Epithelial cell of esophagus (primary cell): ENCODE measurements at regions not wholly inside any gene's neighbourhood (a gene's known extent, or its start where the extent isn't known, plus 50 kb on each side); places are given as distances from the start of the nearest gene placed in this dataset.
A peak's percentile ranks its signal among the peaks of the same experiment; 100 is the strongest.

Experiments used
- DNase-seq: peaks from one replicate; pipeline ENCODE4 v3.0.0; 2010; ENCODE audit warnings: low read depth
- H3K4me3 ChIP-seq: 2 replicates; pipeline ENCODE4 v1.5.1; 2011; ENCODE audit warnings: mild to moderate bottlenecking, low read length, control low read depth
- TF ChIP-seq, protein P1 (sequence below): IDR thresholded peaks from 2 replicates; pipeline ENCODE4 v1.5.1; 2011; ENCODE audit warnings: low read depth, mild to moderate bottlenecking, low read length, control low read depth, inconsistent platforms; ENCODE audit not compliant: insufficient read depth; ENCODE audit errors: missing control alignments

DNA sequence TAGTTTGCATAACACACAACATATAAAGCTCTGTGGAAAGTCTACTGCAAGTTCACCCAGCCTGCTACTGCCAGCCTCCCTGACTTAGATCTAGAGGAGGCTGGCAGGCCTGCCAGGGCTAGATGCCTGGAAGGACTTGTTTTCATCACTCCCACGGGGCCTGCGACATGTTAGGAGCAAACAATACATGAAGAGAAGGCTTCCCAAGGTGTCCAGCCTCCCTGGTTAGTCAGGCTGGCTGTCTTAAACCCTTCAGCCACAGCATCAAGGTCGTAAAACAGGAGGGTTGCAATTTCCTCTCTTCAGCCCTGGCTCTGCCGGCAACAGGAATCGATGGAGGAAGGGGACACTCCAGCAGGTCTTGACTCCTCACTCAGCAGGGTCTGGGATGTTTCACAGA is 104.5 kb downstream of the NGF start:
- TF ChIP-seq, protein P1, sequence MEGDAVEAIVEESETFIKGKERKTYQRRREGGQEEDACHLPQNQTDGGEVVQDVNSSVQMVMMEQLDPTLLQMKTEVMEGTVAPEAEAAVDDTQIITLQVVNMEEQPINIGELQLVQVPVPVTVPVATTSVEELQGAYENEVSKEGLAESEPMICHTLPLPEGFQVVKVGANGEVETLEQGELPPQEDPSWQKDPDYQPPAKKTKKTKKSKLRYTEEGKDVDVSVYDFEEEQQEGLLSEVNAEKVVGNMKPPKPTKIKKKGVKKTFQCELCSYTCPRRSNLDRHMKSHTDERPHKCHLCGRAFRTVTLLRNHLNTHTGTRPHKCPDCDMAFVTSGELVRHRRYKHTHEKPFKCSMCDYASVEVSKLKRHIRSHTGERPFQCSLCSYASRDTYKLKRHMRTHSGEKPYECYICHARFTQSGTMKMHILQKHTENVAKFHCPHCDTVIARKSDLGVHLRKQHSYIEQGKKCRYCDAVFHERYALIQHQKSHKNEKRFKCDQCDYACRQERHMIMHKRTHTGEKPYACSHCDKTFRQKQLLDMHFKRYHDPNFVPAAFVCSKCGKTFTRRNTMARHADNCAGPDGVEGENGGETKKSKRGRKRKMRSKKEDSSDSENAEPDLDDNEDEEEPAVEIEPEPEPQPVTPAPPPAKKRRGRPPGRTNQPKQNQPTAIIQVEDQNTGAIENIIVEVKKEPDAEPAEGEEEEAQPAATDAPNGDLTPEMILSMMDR, result no peak

DNA sequence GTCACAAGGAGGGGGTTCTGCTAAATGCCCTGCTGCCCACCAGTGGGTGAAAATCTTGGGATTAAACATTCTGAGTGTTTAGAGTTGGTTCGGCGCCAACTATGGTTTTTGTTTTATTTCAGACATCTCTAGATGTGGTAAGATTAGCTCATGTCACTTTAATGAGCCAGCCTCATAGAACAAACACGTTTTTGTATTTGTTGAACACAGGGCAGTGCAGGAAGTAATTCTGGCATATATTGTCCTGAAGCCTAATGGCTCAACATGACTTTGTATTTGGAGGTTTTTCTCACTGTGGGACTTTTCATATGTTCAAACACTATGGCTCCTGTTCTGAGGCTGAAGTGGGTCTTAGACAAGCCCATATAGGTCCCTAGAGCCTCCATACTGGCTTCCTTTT is 107.8 kb downstream of the NGF start:
- TF ChIP-seq, protein P1, result no peak
- no peak for DNase-seq

More for the DNA sequence above, 104.5 kb downstream of the NGF start:
- no peak overlapping the region for H3K4me3 ChIP-seq
- no peak for DNase-seq

DNA sequence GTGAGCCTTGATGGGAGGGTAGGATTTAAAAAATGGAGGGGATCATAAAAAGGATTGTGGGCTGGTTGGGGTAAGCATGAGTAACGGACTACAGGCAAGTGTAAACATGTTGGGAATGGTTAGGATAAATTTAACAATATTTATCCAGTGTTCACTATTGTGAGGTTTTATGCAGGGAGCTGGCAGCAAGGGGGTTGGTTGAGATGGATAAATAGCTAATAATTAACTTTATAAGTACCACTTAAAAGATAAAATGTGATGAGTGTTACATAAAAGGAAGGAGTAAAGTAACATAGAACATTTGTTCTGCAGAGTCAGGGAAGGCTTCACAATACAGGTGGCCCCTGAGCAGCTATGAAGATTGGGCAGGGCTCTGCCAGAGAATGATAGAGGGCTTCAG is 109.0 kb downstream of the NGF start:
- DNase-seq, result peak; percentile 51
- TF ChIP-seq, protein P1, result no peak
- no peak overlapping the region for H3K4me3 ChIP-seq

More for the DNA sequence above, 107.8 kb downstream of the NGF start:
- no peak overlapping the region for H3K4me3 ChIP-seq

DNA sequence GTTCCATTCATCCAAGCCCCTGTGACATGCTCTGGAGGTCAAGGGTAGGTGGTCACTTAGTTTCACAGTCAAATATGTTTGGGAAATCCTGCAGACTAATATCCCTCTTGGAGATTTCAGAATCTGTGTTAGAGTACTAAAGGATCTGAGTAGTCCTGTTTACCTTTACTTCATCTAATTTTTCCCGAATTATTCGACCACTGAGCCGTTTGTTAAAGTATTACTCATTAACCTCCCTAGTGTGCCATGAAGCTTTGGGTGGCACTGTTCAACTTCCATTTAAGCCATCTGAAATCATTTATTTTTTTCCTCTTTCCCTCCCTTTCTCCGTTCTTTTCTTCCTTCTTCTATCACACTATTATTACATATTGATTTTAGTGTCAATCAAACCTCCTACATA is 109.9 kb downstream of the NGF start:
- TF ChIP-seq, protein P1, result no peak

DNA sequence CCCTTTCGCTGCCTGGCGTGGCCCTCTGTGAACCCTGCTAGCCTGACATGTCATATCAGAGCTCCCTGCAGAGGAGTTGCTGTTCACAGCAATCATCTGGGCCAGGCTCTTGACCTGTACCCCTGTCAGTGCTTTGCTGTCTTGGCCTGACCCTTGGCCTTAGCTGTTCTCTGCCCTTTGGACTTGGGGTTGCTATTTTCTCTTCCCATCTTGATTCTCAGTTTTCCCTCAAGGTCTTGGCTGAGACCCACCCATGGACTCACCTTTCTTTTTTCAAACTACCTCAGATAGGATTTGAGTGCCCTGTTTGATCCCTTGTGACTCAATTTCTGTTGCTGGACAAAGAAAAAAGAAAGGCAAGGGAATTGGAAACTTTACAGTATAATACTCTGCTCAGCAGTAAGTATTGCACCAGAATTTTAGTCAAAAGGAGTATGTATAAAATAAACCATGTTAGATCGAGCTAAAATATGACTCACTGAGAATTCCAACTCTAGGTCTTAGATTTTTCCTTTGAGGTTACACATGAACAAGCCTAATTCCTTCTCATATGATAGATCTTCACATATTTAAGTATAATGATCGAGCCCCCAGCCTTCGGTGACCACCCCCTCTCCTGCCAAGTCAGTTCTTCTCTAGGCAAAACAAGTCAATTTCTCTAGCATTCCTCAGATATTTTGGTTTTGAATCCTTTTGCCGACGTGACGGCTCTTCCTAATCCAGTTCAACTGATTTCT is 110.5 kb downstream of the NGF start:
- DNase-seq, result no peak
- TF ChIP-seq, protein P1, result no peak
- H3K4me3 ChIP-seq, result no peak overlapping the region

More for the DNA sequence above, 109.9 kb downstream of the NGF start:
- no peak overlapping the region for H3K4me3 ChIP-seq
- no peak for DNase-seq

DNA sequence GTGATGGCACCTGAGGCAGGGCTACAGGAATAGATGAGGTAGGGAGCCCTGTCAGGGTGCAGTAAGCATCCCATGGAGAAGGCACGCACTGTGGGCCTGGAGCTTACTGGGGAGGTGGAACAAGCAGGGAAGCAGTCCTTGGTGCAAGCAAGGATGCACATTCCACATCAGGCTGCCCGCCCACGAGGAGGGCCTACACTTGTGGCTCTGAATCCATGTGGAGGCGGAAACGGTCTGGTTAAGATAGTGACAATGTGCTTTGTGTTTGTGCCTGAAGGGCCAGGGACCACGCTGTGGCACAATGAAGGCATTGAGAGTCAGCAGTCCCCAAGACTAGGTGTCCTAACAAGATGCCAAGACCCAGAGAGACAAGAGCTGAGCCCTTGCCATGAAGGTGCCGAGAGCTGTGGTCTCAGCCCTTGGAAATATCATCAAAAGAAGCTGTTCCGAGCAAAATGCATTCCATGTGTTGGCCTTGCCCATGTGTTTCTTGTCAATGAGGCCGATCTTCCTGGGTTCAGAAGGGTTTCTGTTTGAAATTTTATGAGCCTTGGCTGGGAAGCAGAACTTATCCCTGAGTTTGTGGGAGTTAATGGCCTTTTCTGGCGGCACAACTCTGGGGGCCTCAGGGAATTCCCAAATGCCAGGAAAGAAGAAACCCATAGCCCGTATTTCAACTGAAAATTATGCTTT is 111.9 kb downstream of the NGF start:
- TF ChIP-seq, protein P1, result no peak
- no peak for DNase-seq
- H3K4me3 ChIP-seq, result no peak overlapping the region
